ENCODE measurements at regions not wholly inside any gene's neighbourhood (a gene's known extent, or its start where the extent isn't known, plus 50 kb on each side); places are given as distances from the start of the nearest gene placed in this dataset.

DNA sequence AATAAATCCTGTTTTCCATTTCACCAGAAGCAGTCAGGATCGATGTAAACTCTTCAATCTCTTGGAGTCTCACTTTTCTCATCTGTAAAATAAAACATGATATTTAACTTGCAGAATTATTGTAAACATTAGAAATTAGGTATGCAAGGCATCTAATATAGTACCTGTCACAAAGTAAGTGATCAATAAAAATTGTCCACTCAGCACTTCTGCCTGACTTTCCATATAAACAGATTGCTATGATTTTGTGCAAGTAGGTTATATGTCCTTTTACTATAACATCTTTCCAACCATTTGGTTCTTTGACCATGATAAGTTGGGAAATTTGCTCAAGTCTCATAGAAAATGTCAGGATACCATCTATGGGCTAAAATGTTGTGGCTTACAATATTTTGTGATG lies 148.8 kb upstream of the MTAP start:
- TF ChIP-seq, protein P1, sequence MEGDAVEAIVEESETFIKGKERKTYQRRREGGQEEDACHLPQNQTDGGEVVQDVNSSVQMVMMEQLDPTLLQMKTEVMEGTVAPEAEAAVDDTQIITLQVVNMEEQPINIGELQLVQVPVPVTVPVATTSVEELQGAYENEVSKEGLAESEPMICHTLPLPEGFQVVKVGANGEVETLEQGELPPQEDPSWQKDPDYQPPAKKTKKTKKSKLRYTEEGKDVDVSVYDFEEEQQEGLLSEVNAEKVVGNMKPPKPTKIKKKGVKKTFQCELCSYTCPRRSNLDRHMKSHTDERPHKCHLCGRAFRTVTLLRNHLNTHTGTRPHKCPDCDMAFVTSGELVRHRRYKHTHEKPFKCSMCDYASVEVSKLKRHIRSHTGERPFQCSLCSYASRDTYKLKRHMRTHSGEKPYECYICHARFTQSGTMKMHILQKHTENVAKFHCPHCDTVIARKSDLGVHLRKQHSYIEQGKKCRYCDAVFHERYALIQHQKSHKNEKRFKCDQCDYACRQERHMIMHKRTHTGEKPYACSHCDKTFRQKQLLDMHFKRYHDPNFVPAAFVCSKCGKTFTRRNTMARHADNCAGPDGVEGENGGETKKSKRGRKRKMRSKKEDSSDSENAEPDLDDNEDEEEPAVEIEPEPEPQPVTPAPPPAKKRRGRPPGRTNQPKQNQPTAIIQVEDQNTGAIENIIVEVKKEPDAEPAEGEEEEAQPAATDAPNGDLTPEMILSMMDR (IDR thresholded peaks at IDR 0.05), result no peak
- TF ChIP-seq EZH2 (IDR thresholded peaks at IDR 0.05) (no peak), EZH2phosphoT487 (IDR thresholded peaks at IDR 0.05) (no peak)
